HG03432 (cell line): ENCODE measurements at regions not wholly inside any gene's neighbourhood (a gene's known extent, or its start where the extent isn't known, plus 50 kb on each side); places are given as distances from the start of the nearest gene placed in this dataset.
"Not testable (repeated sequence)": the region's sequence is repeated elsewhere in the genome, so short reads cannot be mapped to it uniquely, and the experiment has no call there.

Experiments
- ATAC-seq: cut with Tn5 transposase; IDR thresholded peaks from one replicate; pipeline ENCODE4 v1.9.1; 2021; ENCODE audit warnings: mild to moderate bottlenecking, moderate library complexity; ENCODE audit not compliant: unreplicated experiment

- no peak for ATAC-seq
These were observed 580.6 kb upstream of the VRK2 start for GRCh38 chr2:57465967-57466366.

GRCh38 chr2:57475391-57475790 lies 571.2 kb upstream of the VRK2 start:
- no peak for ATAC-seq

GRCh38 chr2:57479981-57480380 lies 566.6 kb upstream of the VRK2 start:
- ATAC-seq: no peak

GRCh38 chr2:57488061-57488460 lies 558.5 kb upstream of the VRK2 start:
- ATAC-seq: no peak

- no peak for ATAC-seq
These were observed 555.9 kb upstream of the VRK2 start for GRCh38 chr2:57490741-57491140.

GRCh38 chr2:57491213-57491612 lies 555.4 kb upstream of the VRK2 start:
- no peak for ATAC-seq

- not testable (repeated sequence) for ATAC-seq
These were observed 552.6 kb upstream of the VRK2 start for GRCh38 chr2:57493966-57494365.

- ATAC-seq: peak; percentile 89
These were observed 549.0 kb upstream of the VRK2 start for GRCh38 chr2:57497489-57498096.

- no peak for ATAC-seq
These were observed 541.8 kb upstream of the VRK2 start for GRCh38 chr2:57504787-57505186.

GRCh38 chr2:57509189-57509588 lies 537.4 kb upstream of the VRK2 start:
- ATAC-seq: no peak

- no peak for ATAC-seq
These were observed 535.9 kb upstream of the VRK2 start for GRCh38 chr2:57510704-57511103.

GRCh38 chr2:57515366-57515765 lies 531.2 kb upstream of the VRK2 start:
- no peak for ATAC-seq

- ATAC-seq: peak; percentile 93
These were observed 529.8 kb upstream of the VRK2 start for GRCh38 chr2:57516698-57517340.

- ATAC-seq: no peak
These were observed 523.3 kb upstream of the VRK2 start for GRCh38 chr2:57523304-57523703.

GRCh38 chr2:57527685-57528084 lies 518.9 kb upstream of the VRK2 start:
- no peak for ATAC-seq

- no peak for ATAC-seq
These were observed 518.1 kb upstream of the VRK2 start for GRCh38 chr2:57528499-57528898.

GRCh38 chr2:57534358-57534757 lies 512.2 kb upstream of the VRK2 start:
- no peak for ATAC-seq

- ATAC-seq: peak; percentile 75
These were observed 509.9 kb upstream of the VRK2 start for GRCh38 chr2:57536535-57537231.

- no peak for ATAC-seq
These were observed 506.8 kb upstream of the VRK2 start for GRCh38 chr2:57539761-57540160.

GRCh38 chr2:57542081-57542480 lies 504.5 kb upstream of the VRK2 start:
- ATAC-seq: no peak

GRCh38 chr2:57543211-57543610 lies 503.4 kb upstream of the VRK2 start:
- no peak for ATAC-seq

- no peak for ATAC-seq
These were observed 502.0 kb upstream of the VRK2 start for GRCh38 chr2:57544624-57545023.
